ENCODE measurements at regions not wholly inside any gene's neighbourhood (a gene's known extent, or its start where the extent isn't known, plus 50 kb on each side); places are given as distances from the start of the nearest gene placed in this dataset.

DNA sequence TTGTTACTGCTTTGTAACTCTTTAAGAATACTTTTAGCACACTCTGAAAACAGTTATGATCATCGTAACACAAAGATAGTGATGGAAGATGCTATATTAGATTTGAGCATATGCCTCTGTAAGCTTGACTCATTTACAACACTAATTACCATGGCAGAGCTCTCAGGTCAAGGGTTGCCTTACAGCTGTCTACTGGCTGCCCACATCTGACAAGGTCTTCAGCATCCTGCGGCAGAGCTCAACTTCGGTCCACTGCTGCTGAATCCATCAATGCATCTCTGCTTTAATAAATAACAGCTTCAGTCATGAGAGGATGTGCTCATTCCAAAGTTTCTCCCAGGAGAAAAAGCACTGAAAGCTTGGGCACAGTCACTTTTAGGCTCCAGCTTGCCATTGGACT lies 449.4 kb downstream of the RASEF start:
- no peak overlapping the region for H3K27ac ChIP-seq (ENCODE audit: low read depth, low read length)
- TF ChIP-seq EZH2phosphoT487 (conservative IDR thresholded peaks at IDR 0.05; ENCODE audit: low read length), result no peak
- TF ChIP-seq, protein P1, sequence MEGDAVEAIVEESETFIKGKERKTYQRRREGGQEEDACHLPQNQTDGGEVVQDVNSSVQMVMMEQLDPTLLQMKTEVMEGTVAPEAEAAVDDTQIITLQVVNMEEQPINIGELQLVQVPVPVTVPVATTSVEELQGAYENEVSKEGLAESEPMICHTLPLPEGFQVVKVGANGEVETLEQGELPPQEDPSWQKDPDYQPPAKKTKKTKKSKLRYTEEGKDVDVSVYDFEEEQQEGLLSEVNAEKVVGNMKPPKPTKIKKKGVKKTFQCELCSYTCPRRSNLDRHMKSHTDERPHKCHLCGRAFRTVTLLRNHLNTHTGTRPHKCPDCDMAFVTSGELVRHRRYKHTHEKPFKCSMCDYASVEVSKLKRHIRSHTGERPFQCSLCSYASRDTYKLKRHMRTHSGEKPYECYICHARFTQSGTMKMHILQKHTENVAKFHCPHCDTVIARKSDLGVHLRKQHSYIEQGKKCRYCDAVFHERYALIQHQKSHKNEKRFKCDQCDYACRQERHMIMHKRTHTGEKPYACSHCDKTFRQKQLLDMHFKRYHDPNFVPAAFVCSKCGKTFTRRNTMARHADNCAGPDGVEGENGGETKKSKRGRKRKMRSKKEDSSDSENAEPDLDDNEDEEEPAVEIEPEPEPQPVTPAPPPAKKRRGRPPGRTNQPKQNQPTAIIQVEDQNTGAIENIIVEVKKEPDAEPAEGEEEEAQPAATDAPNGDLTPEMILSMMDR (IDR thresholded peaks at IDR 0.05; ENCODE audit: insufficient read depth, low read length, poor library complexity, severe bottlenecking), result no peak
- H3K79me2 ChIP-seq (ENCODE audit: insufficient read depth, low read length), result no peaks in the 10 kb centered on the region
- H4K20me1 ChIP-seq (ENCODE audit: low read depth, low read length), result no peaks in the 10 kb centered on the region
- H3F3A ChIP-seq (ENCODE audit: insufficient read depth), result no peaks in the 10 kb centered on the region
- no peaks in the 10 kb centered on the region for H3K9me3 ChIP-seq (ENCODE audit: insufficient read depth, low read length)
- no peaks in the 10 kb centered on the region for H3K27me3 ChIP-seq (ENCODE audit: low read length)
- no peaks in the 10 kb centered on the region for H3K9me2 ChIP-seq (replicated peaks; ENCODE audit: insufficient read depth, low read length)
- H2AFZ ChIP-seq (ENCODE audit: low read depth, low read length, severe bottlenecking), result no peak overlapping the region
- no peaks in the 10 kb centered on the region for H3K36me3 ChIP-seq (ENCODE audit: low read length)
- no peak overlapping the region for H3K4me2 ChIP-seq (ENCODE audit: low read depth, low read length, poor library complexity, severe bottlenecking)
- H3K9ac ChIP-seq (ENCODE audit: low read length), result no peak overlapping the region
- no peak overlapping the region for H3K4me3 ChIP-seq (ENCODE audit: insufficient read depth, low read length, poor library complexity, severe bottlenecking)

DNA sequence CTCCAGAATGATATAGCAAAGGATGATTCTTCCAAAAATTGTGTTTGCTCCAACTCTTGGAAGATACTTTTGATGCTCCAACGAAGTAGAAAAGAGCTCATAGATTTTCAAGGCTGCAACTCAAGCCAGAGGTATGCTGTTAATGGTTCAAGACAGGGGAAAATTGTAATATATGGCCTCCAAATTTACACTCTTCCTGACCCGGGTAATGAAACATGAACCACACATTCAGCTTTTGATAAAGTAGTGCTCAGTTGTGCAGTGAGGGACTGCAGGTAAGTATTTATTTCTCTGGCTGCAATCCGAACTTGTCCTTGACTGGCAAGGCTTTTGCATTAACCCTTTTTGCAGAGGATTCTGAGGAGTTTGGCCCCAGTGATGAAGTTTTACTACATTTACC lies 446.4 kb downstream of the RASEF start:
- no peak overlapping the region for H3K4me3 ChIP-seq (ENCODE audit: insufficient read depth, low read length, poor library complexity, severe bottlenecking)
- H2AFZ ChIP-seq (ENCODE audit: low read depth, low read length, severe bottlenecking), result no peak overlapping the region
- no peaks in the 10 kb centered on the region for H3K36me3 ChIP-seq (ENCODE audit: low read length)
- H3K27ac ChIP-seq (ENCODE audit: low read depth, low read length), result no peak overlapping the region
- no peak for TF ChIP-seq EZH2phosphoT487 (conservative IDR thresholded peaks at IDR 0.05; ENCODE audit: low read length)
- TF ChIP-seq, protein P1 (IDR thresholded peaks at IDR 0.05; ENCODE audit: insufficient read depth, low read length, poor library complexity, severe bottlenecking), result no peak
- no peaks in the 10 kb centered on the region for H4K20me1 ChIP-seq (ENCODE audit: low read depth, low read length)
- no peaks in the 10 kb centered on the region for H3F3A ChIP-seq (ENCODE audit: insufficient read depth)
- H3K9me2 ChIP-seq (replicated peaks; ENCODE audit: insufficient read depth, low read length), result no peaks in the 10 kb centered on the region
- no peak overlapping the region for H3K4me2 ChIP-seq (ENCODE audit: low read depth, low read length, poor library complexity, severe bottlenecking)
- H3K79me2 ChIP-seq (ENCODE audit: insufficient read depth, low read length), result no peaks in the 10 kb centered on the region
- H3K27me3 ChIP-seq (ENCODE audit: low read length), result no peaks in the 10 kb centered on the region
- H3K9ac ChIP-seq (ENCODE audit: low read length), result no peak overlapping the region
- H3K9me3 ChIP-seq (ENCODE audit: insufficient read depth, low read length), result no peaks in the 10 kb centered on the region

DNA sequence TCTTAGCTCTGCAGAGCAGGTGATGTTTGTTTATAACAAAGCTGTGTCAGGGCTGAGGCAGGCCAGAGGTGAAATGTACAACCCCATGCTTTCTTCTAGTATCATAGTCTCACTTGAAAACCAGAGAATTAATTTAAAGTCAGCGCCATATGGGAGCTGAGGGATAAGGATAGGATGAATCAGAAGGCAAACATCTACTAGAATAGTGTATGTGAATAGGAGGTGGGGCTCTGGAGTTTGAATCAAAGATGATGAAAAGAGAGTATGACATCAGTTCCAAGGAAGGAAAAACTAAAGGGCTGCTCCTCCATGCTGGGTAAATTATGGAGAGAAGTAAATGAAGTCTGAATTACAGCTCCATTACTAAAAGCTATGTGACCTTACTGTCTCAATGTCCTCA lies 441.5 kb downstream of the RASEF start:
- Histone ChIP-seq H3K27ac (ENCODE audit: low read depth, low read length) (no peak overlapping the region), H3K9ac (ENCODE audit: low read length) (no peak overlapping the region), H3K36me3 (ENCODE audit: low read length) (no peaks in the 10 kb centered on the region), H3K4me3 (ENCODE audit: insufficient read depth, low read length, poor library complexity, severe bottlenecking) (no peak overlapping the region), H3K27me3 (ENCODE audit: low read length) (no peaks in the 10 kb centered on the region), H3K4me2 (ENCODE audit: low read depth, low read length, poor library complexity, severe bottlenecking) (no peak overlapping the region), H2AFZ (ENCODE audit: low read depth, low read length, severe bottlenecking) (no peak overlapping the region), H3K79me2 (ENCODE audit: insufficient read depth, low read length) (no peaks in the 10 kb centered on the region), H4K20me1 (ENCODE audit: low read depth, low read length) (no peaks in the 10 kb centered on the region), H3K9me3 (ENCODE audit: insufficient read depth, low read length) (no peaks in the 10 kb centered on the region), H3K9me2 (replicated peaks; ENCODE audit: insufficient read depth, low read length) (no peaks in the 10 kb centered on the region), H3F3A (ENCODE audit: insufficient read depth) (no peaks in the 10 kb centered on the region)
- TF ChIP-seq EZH2phosphoT487 (conservative IDR thresholded peaks at IDR 0.05; ENCODE audit: low read length), result no peak
- TF ChIP-seq, protein P1 (IDR thresholded peaks at IDR 0.05; ENCODE audit: insufficient read depth, low read length, poor library complexity, severe bottlenecking), result no peak
